ENCODE measurements at regions not wholly inside any gene's neighbourhood (a gene's known extent, or its start where the extent isn't known, plus 50 kb on each side); places are given as distances from the start of the nearest gene placed in this dataset.

DNA sequence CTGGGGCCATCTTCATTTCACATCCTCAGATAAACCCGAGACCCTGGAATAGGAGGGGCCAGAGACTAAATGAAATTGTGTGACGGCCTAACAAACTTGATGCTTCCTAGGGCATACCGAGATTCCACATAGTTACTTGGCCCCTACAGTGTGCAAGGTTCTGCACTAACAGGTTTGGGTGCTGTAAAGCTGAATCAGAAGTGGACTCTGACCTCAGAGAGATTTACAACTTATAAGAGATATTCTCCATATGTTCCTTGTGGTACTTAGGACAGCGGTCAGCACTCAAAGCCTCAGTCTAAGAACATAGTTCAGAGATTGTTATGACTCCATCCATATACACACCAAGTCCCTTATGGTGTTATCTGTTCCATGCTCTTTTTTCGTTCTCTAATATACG is 55.1 kb upstream of the FHIP2A start:
- ATAC-seq: no peak
- peak overlapping the region; percentile 99 for H3K27ac ChIP-seq (ENCODE audit: low read length)
- in situ Hi-C loops (cut with HindIII; ENCODE audit: low pct_unique_long_range_greater_than_20kb, low sequenced_read_pairs): no loop called here
- no peaks in the 10 kb centered on the region for H3K9me3 ChIP-seq (ENCODE audit: control insufficient read depth, insufficient read depth, low read depth, low read length)
- H3K4me1 ChIP-seq (ENCODE audit: control insufficient read depth, insufficient read depth, low read length): peaks cover 68% of the 10 kb centered on the region
- peak overlapping the region; percentile 60 to 72 for H3K4me3 ChIP-seq (ENCODE audit: low read depth in 2 of 2, low read length in 2 of 2)
- TF ChIP-seq POLR2AphosphoS5 (IDR thresholded peaks at IDR 0.05; ENCODE audit: low read depth, low read length) (no peak), SIN3A (IDR thresholded peaks at IDR 0.05; ENCODE audit: borderline replicate concordance, insufficient read depth, low read depth, low read length) (no peak)
- TF ChIP-seq, protein P1, sequence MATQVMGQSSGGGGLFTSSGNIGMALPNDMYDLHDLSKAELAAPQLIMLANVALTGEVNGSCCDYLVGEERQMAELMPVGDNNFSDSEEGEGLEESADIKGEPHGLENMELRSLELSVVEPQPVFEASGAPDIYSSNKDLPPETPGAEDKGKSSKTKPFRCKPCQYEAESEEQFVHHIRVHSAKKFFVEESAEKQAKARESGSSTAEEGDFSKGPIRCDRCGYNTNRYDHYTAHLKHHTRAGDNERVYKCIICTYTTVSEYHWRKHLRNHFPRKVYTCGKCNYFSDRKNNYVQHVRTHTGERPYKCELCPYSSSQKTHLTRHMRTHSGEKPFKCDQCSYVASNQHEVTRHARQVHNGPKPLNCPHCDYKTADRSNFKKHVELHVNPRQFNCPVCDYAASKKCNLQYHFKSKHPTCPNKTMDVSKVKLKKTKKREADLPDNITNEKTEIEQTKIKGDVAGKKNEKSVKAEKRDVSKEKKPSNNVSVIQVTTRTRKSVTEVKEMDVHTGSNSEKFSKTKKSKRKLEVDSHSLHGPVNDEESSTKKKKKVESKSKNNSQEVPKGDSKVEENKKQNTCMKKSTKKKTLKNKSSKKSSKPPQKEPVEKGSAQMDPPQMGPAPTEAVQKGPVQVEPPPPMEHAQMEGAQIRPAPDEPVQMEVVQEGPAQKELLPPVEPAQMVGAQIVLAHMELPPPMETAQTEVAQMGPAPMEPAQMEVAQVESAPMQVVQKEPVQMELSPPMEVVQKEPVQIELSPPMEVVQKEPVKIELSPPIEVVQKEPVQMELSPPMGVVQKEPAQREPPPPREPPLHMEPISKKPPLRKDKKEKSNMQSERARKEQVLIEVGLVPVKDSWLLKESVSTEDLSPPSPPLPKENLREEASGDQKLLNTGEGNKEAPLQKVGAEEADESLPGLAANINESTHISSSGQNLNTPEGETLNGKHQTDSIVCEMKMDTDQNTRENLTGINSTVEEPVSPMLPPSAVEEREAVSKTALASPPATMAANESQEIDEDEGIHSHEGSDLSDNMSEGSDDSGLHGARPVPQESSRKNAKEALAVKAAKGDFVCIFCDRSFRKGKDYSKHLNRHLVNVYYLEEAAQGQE (IDR thresholded peaks at IDR 0.05; ENCODE audit: insufficient read depth in 1 of 2, low read depth in 2 of 2, low read length in 1 of 2): peak in 1 of 2 experiments; percentile 63; a peak in 2 of 4 replicates
- no peaks in the 10 kb centered on the region for H3K36me3 ChIP-seq (ENCODE audit: control insufficient read depth, insufficient read depth, low read length)
- no peak for DNase-seq (ENCODE audit: low read depth, low spot score)
- CTCF ChIA-PET: no interaction called here
- no peaks in the 10 kb centered on the region for H3K27me3 ChIP-seq (ENCODE audit: control insufficient read depth, insufficient read depth, low read length)
- intact Hi-C loops (cut with micrococcal nuclease; ENCODE audit: unreplicated experiment): loop anchor here (5.0 kb wide), 1 partner anchor 59 kb away; no protein-coding TSS in a partner anchor
- no TSS peak for BruUV-seq (replicated peaks)
- POLR2A ChIA-PET: no interaction called here

DNA sequence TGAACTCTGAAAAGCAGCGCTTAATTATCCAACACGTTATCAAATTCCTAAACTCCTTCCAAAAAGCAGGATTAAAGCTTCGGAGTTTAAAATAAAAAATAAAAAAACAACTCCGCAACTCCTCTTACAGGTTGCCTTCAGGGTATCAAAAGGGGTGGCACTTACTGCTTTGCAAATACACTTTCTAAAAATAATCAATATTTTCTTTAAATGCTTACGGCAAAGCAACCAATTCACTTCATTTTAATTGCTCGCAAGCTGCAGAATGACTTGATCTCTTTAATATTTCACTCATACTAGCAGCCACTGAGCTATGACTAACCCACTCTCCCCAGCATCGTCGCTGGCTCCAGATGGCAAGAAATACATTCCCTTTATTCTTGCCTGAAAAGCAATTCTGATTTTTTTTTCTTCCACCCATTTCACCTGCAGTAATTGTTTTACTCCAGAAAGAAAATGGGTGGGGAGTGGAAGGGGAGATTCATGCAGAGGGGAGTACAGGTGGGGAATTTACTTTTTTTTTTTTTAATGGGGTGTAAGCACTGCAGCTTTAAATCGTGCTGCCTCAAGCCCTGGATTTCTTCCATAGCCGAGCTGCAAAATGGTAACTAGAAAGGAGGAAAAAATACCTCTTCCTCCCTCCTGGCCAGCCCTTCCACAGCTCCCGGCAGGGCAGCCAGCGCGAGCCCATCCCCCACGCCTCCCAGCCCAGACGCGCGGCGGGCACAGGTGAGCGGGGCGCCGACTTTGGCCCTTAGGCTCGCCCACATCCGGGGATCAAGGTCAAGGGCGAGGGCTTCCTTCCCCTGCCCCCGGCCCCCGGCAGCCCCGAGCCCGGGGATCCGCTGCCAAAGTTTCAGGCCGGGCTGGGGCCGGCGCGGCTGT is 54.2 kb upstream of the FHIP2A start:
- peak overlapping the region; percentile 60 to 72 for H3K4me3 ChIP-seq (ENCODE audit: low read depth in 2 of 2, low read length in 2 of 2)
- H3K4me1 ChIP-seq (ENCODE audit: control insufficient read depth, insufficient read depth, low read length): peaks cover 67% of the 10 kb centered on the region
- no TSS peak for BruUV-seq (replicated peaks)
- TF ChIP-seq, protein P2, sequence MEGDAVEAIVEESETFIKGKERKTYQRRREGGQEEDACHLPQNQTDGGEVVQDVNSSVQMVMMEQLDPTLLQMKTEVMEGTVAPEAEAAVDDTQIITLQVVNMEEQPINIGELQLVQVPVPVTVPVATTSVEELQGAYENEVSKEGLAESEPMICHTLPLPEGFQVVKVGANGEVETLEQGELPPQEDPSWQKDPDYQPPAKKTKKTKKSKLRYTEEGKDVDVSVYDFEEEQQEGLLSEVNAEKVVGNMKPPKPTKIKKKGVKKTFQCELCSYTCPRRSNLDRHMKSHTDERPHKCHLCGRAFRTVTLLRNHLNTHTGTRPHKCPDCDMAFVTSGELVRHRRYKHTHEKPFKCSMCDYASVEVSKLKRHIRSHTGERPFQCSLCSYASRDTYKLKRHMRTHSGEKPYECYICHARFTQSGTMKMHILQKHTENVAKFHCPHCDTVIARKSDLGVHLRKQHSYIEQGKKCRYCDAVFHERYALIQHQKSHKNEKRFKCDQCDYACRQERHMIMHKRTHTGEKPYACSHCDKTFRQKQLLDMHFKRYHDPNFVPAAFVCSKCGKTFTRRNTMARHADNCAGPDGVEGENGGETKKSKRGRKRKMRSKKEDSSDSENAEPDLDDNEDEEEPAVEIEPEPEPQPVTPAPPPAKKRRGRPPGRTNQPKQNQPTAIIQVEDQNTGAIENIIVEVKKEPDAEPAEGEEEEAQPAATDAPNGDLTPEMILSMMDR (IDR thresholded peaks at IDR 0.05): no peak
- no peak for TF ChIP-seq SIN3A (IDR thresholded peaks at IDR 0.05; ENCODE audit: borderline replicate concordance, insufficient read depth, low read depth, low read length)
- TF ChIP-seq, protein P1 (IDR thresholded peaks at IDR 0.05; ENCODE audit: insufficient read depth in 1 of 2, low read depth in 2 of 2, low read length in 1 of 2): no peak
- TF ChIP-seq TCF7L2 (IDR thresholded peaks at IDR 0.05; ENCODE audit: low read depth, low read length): no peak
- TF ChIP-seq POLR2AphosphoS5 (IDR thresholded peaks at IDR 0.05; ENCODE audit: low read depth, low read length): no peak
- intact Hi-C loops (cut with micrococcal nuclease; ENCODE audit: unreplicated experiment): loop anchor here (5.0 kb wide), 1 partner anchor 60 kb away; no protein-coding TSS in a partner anchor
- no peak for DNase-seq (ENCODE audit: low read depth, low spot score)
- H3K27ac ChIP-seq (ENCODE audit: low read length): peak overlapping the region; percentile 99
- no peaks in the 10 kb centered on the region for H3K27me3 ChIP-seq (ENCODE audit: control insufficient read depth, insufficient read depth, low read length)
- H3K9me3 ChIP-seq (ENCODE audit: control insufficient read depth, insufficient read depth, low read depth, low read length): no peaks in the 10 kb centered on the region
- no peaks in the 10 kb centered on the region for H3K36me3 ChIP-seq (ENCODE audit: control insufficient read depth, insufficient read depth, low read length)
- CTCF ChIA-PET: interaction anchor here (0.7 kb wide), 2 partner anchors 17 to 19 kb away, joined by 3 to 4 read pairs; no protein-coding TSS in a partner anchor
- in situ Hi-C loops (cut with HindIII; ENCODE audit: low pct_unique_long_range_greater_than_20kb, low sequenced_read_pairs): no loop called here
- POLR2A ChIA-PET: interaction anchor here (0.7 kb wide), 2 partner anchors 134 to 285 kb away, joined by 4 to 5 read pairs; no protein-coding TSS in a partner anchor
- peak; percentile 81 for ATAC-seq
